GM12891 (cell line): ENCODE measurements at regions not wholly inside any gene's neighbourhood (a gene's known extent, or its start where the extent isn't known, plus 50 kb on each side); places are given as distances from the start of the nearest gene placed in this dataset.

Source experiments
- POLR2A ChIP-seq: IDR thresholded peaks from 2 replicates; pipeline ENCODE4 v1.6.1; 2011; ENCODE audit warnings: low read depth, low read length, control low read depth
- POLR2AphosphoS5 ChIP-seq: IDR thresholded peaks from 2 replicates; pipeline ENCODE4 v1.6.1; 2011; ENCODE audit warnings: low read depth, low read length, control low read depth
- TAF1 ChIP-seq: IDR thresholded peaks from 2 replicates; pipeline ENCODE4 v1.6.1; 2011; ENCODE audit warnings: low read depth, low read length, control low read depth

GRCh38 chr9:23309800-23310199 lies 516.2 kb downstream of the ELAVL2 start:
- TF ChIP-seq POLR2A (no peak), TAF1 (no peak), POLR2AphosphoS5 (no peak)
